H1 (cell line): ENCODE measurements at regions not wholly inside any gene's neighbourhood (a gene's known extent, or its start where the extent isn't known, plus 50 kb on each side); places are given as distances from the start of the nearest gene placed in this dataset.

Source experiments
- CTCF ChIA-PET: fragments of 300-600 bp; sonication (Branson Sonifier 250); formaldehyde crosslinking; loops from one replicate; lab custom pipeline; 2021; ENCODE audit not compliant: partially characterized antibody; lab: Charles Lee
- POLR2A ChIA-PET: fragments of 300-600 bp; sonication (Branson Sonifier 250); formaldehyde crosslinking; loops from one replicate; lab custom pipeline; 2021; ENCODE audit warnings: inconsistent platforms; ENCODE audit not compliant: partially characterized antibody; lab: Charles Lee
- DNase-seq, 2 experiments: peaks; one replicate each; pipeline versions ENCODE4 v3.0.0 to v3.0.0-alpha.2; 2010 to 2022; ENCODE audit warnings: low spot score in 2 of 2, low read depth in 1 of 2, mixed read lengths in 1 of 2
- FAIRE-seq: peaks from 2 replicates; lab custom pipeline; 2011; peaks lifted over from hg19 to GRCh38; lab: Jason Lieb, UNC
- H2AFZ ChIP-seq: 2 replicates; pipeline ENCODE4 v1.8.1; 2012; ENCODE audit warnings: low read length, inconsistent platforms
- H2AK5ac ChIP-seq: 2 replicates; pipeline ENCODE4 v1.6.1; 2013; ENCODE audit warnings: low read depth, low read length
- H2BK120ac ChIP-seq: replicated peaks from 2 replicates; pipeline ENCODE3; 2013; ENCODE audit warnings: low read depth, low read length, inconsistent platforms
- H2BK12ac ChIP-seq: 2 replicates; pipeline ENCODE4 v1.6.1; 2013; ENCODE audit warnings: low read depth, low read length
- H2BK15ac ChIP-seq: 2 replicates; pipeline ENCODE4 v1.6.1; 2013; ENCODE audit warnings: low read length
- H2BK20ac ChIP-seq: 2 replicates; pipeline ENCODE4 v1.6.1; 2013; ENCODE audit warnings: low read length
- H2BK5ac ChIP-seq: 2 replicates; pipeline ENCODE4 v1.6.1; 2013; ENCODE audit warnings: low read depth, low read length
- H3K14ac ChIP-seq: 2 replicates; pipeline ENCODE4 v1.6.1; 2013; ENCODE audit warnings: inconsistent platforms; ENCODE audit not compliant: insufficient read length
- H3K18ac ChIP-seq: 2 replicates; pipeline ENCODE4 v1.6.1; 2013; ENCODE audit warnings: low read length; ENCODE audit errors: extremely low read depth
- H3K23ac ChIP-seq: 2 replicates; pipeline ENCODE4 v1.6.1; 2013; ENCODE audit warnings: inconsistent platforms; ENCODE audit not compliant: insufficient read length
- H3K23me2 ChIP-seq: 2 replicates; pipeline ENCODE4 v1.6.1; 2013; ENCODE audit warnings: low read depth, low read length
- H3K27ac ChIP-seq: 2 replicates; pipeline ENCODE4 v1.6.1; 2011; ENCODE audit warnings: low read depth, low read length, inconsistent platforms
- H3K27me3 ChIP-seq, 4 experiments: replicated peaks in 1 of 4; 1 replicate in 1 of 4; 2 replicates in 3 of 4; pipeline versions ENCODE4 v1.6.1 to v1.8.1; 2011 to 2013; ENCODE audit warnings: low read length in 3 of 4, mild to moderate bottlenecking in 3 of 4, inconsistent platforms in 2 of 4, mixed read lengths in 2 of 4, moderate library complexity in 1 of 4; ENCODE audit not compliant: control insufficient read depth in 3 of 4, insufficient read depth in 3 of 4; ENCODE audit errors: extremely low read depth in 1 of 4
- H3K36me3 ChIP-seq, 4 experiments: 2 replicates each; pipeline versions ENCODE4 v1.6.1 to v1.8.1; 2011 to 2013; ENCODE audit warnings: mild to moderate bottlenecking in 4 of 4, low read length in 3 of 4, moderate library complexity in 2 of 4, control low read depth in 1 of 4, inconsistent platforms in 1 of 4; ENCODE audit not compliant: insufficient read depth in 4 of 4, control insufficient read depth in 2 of 4
- H3K4ac ChIP-seq: replicated peaks from 2 replicates; pipeline ENCODE3; 2013; ENCODE audit warnings: low read length, low read depth, mixed read lengths, inconsistent platforms; ENCODE audit not compliant: insufficient read length
- H3K4me1 ChIP-seq, 4 experiments: replicated peaks in 1 of 4; 1 replicate in 1 of 4; 2 replicates in 3 of 4; pipeline versions ENCODE4 v1.6.1 to v1.8.1; 2011 to 2013; ENCODE audit warnings: low read length in 3 of 4, inconsistent platforms in 2 of 4, mixed read lengths in 1 of 4; ENCODE audit not compliant: insufficient read depth in 4 of 4, control insufficient read depth in 3 of 4
- H3K4me2 ChIP-seq, 2 experiments: 2 replicates each; pipeline versions ENCODE4 v1.6.1 to v1.8.1; 2011 to 2013; ENCODE audit warnings: low read depth in 2 of 2, low read length in 2 of 2, control low read depth in 1 of 2, inconsistent platforms in 1 of 2, mild to moderate bottlenecking in 1 of 2; ENCODE audit not compliant: insufficient read depth in 1 of 2
- H3K4me3 ChIP-seq, 4 experiments: fragments of 200-600, 300-600 bp in 1 of 4; sonication (generic), shearing (Covaris generic), sonication (Bioruptor Twin) in 1 of 4; 2 replicates each; pipeline versions ENCODE4 v1.5.1 to v1.8.1; 2011 to 2016; ENCODE audit warnings: low read length in 4 of 4, low read depth in 3 of 4, control low read depth in 2 of 4, inconsistent platforms in 2 of 4, mild to moderate bottlenecking in 2 of 4, mixed read lengths in 1 of 4, moderate library complexity in 1 of 4; ENCODE audit not compliant: insufficient read depth in 2 of 4; ENCODE audit errors: extremely low read depth in 1 of 4
- H3K56ac ChIP-seq: replicated peaks from 2 replicates; pipeline ENCODE3; 2013; ENCODE audit warnings: low read depth, mild to moderate bottlenecking, mixed read lengths, low read length, inconsistent platforms; ENCODE audit not compliant: insufficient read length
- H3K79me1 ChIP-seq: 2 replicates; pipeline ENCODE4 v1.6.1; 2013; ENCODE audit warnings: low read depth, low read length, control low read depth
- H3K79me2 ChIP-seq, 2 experiments: 2 replicates each; pipeline versions ENCODE4 v1.6.1 to v1.8.1; 2012 to 2013; ENCODE audit warnings: low read length in 2 of 2, mild to moderate bottlenecking in 2 of 2, inconsistent platforms in 1 of 2; ENCODE audit not compliant: insufficient read depth in 2 of 2, control insufficient read depth in 1 of 2
- H3K9ac ChIP-seq, 4 experiments: replicated peaks in 1 of 4; 1 replicate in 1 of 4; 2 replicates in 3 of 4; pipeline versions ENCODE4 v1.6.1 to v1.8.1; 2011 to 2013; ENCODE audit warnings: low read depth in 3 of 4, low read length in 3 of 4, control low read depth in 2 of 4, mild to moderate bottlenecking in 2 of 4, moderate library complexity in 2 of 4, inconsistent platforms in 1 of 4; ENCODE audit errors: extremely low read depth in 1 of 4
- H3K9me3 ChIP-seq, 2 experiments: 2 replicates each; pipeline versions ENCODE4 v1.6.1 to v1.8.1; 2012 to 2013; ENCODE audit warnings: mild to moderate bottlenecking in 2 of 2, moderate library complexity in 2 of 2, control low read depth in 1 of 2, inconsistent platforms in 1 of 2, low read depth in 1 of 2, low read length in 1 of 2, mixed read lengths in 1 of 2; ENCODE audit not compliant: insufficient read depth in 2 of 2
- H4K20me1 ChIP-seq, 2 experiments: replicated peaks in 1 of 2; 2 replicates each; pipeline versions ENCODE3 to v1.8.1; 2011 to 2013; ENCODE audit warnings: inconsistent platforms in 2 of 2, low read length in 2 of 2, mild to moderate bottlenecking in 1 of 2; ENCODE audit not compliant: insufficient read depth in 2 of 2, control insufficient read depth in 1 of 2
- H4K5ac ChIP-seq: 2 replicates; pipeline ENCODE4 v1.6.1; 2013; ENCODE audit warnings: low read length, low read depth, mixed read lengths, inconsistent platforms; ENCODE audit not compliant: insufficient read length
- H4K8ac ChIP-seq: 2 replicates; pipeline ENCODE4 v1.8.0; 2013; ENCODE audit warnings: mild to moderate bottlenecking, moderate library complexity, low read length, inconsistent platforms; ENCODE audit not compliant: insufficient read depth; ENCODE audit errors: extremely low read depth
- H4K91ac ChIP-seq: replicated peaks from 2 replicates; pipeline ENCODE3; 2013; ENCODE audit warnings: low read length, mixed read lengths, inconsistent platforms; ENCODE audit not compliant: insufficient read length
- CTBP2 ChIP-seq: IDR thresholded peaks from 2 replicates; pipeline ENCODE4 v1.7.0; 2011; ENCODE audit warnings: borderline replicate concordance, mild to moderate bottlenecking, moderate library complexity, mixed read lengths, low read length; ENCODE audit not compliant: insufficient read depth, insufficient read length
- GABPA ChIP-seq: IDR thresholded peaks from 2 replicates; pipeline ENCODE4 v1.6.1; 2011; ENCODE audit warnings: mild to moderate bottlenecking, low read length, moderate library complexity, borderline replicate concordance; ENCODE audit not compliant: insufficient read depth
- RNF2 ChIP-seq: fragments of 200-900, 300-1000 bp; sonication (generic); IDR thresholded peaks from 2 replicates; pipeline ENCODE4 v1.7.1; 2016; ENCODE audit warnings: borderline replicate concordance, low read depth, mild to moderate bottlenecking, antibody characterized with exemption, low read length; ENCODE audit not compliant: poor library complexity, severe bottlenecking; ENCODE audit errors: missing control alignments
- SAP30 ChIP-seq: fragments of 300-600 bp; sonication (generic); IDR thresholded peaks from 2 replicates; pipeline ENCODE4 v1.7.1; 2012; ENCODE audit warnings: low read length, moderate library complexity, mild to moderate bottlenecking, inconsistent platforms; ENCODE audit not compliant: insufficient read depth, insufficient replicate concordance
- TEAD4 ChIP-seq: IDR thresholded peaks from 2 replicates; pipeline ENCODE4 v1.6.1; 2012; ENCODE audit warnings: low read depth, low read length, inconsistent platforms, mixed read lengths
- WGBS, 2 experiments: shearing (Covaris generic) in 1 of 2; methylation state at CpG; one replicate each; pipeline versions ENCODE4 v1.1.6 to v1.1.7; 2013 to 2015; ENCODE audit warnings: low lambda C conversion rate in 2 of 2, mixed read lengths in 2 of 2, inconsistent platforms in 1 of 2, low coverage in 1 of 2, missing lambda C conversion rate in 1 of 2; ENCODE audit not compliant: insufficient replicate concordance in 2 of 2, insufficient coverage in 1 of 2, insufficient read length in 1 of 2; ENCODE audit errors: extremely low coverage in 1 of 2, missing lambda C conversion rate in 1 of 2; 5-methylcytosine and 5-hydroxymethylcytosine counted together
- TF ChIP-seq, protein P1 (sequence below): IDR thresholded peaks from 2 replicates; pipeline ENCODE4 v1.6.1; 2011; ENCODE audit warnings: low read length, improper control_type of control experiment
- TF ChIP-seq, protein P2 (sequence below): IDR thresholded peaks from 2 replicates; pipeline ENCODE4 v1.6.1; 2012; ENCODE audit warnings: inconsistent platforms
- TF ChIP-seq, protein P3 (sequence below): IDR thresholded peaks from 2 replicates; pipeline ENCODE4 v1.6.1; 2012; ENCODE audit warnings: inconsistent platforms
- TF ChIP-seq, protein P4 (sequence below): IDR thresholded peaks from 2 replicates; pipeline ENCODE4 v1.6.1; 2011; ENCODE audit warnings: low read depth, mild to moderate bottlenecking, low read length; ENCODE audit not compliant: insufficient read depth

DNA sequence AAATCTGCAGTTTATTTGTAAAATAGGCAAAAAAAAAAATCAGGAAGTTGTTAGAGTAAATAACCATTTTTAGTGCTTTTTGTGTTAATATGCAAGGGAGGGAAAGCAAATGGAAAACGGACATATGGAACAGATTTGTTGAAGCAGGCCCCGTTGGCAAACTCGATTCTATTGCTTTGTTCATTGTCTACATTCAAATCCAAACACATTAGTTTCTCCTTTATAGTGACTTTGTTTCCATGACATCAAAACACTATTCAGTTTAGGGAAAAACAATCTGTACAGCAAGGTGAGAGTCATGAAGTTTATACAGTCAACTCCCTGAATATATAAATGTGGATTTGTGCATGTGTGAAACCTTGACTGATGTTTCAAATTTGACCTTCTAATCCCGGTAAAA, 142.2 kb downstream of the FAM47A start:
- Histone ChIP-seq H2BK5ac (no peak overlapping the region), H2BK120ac (no peak overlapping the region), H3K4me1 (no peaks in the 10 kb centered on the region), H3K79me1 (no peaks in the 10 kb centered on the region), H2BK20ac (no peak overlapping the region), H3K9ac (no peak overlapping the region), H2BK15ac (no peak overlapping the region), H3K4me3 (no peak overlapping the region), H3K27me3 (no peaks in the 10 kb centered on the region), H3K23ac (no peak overlapping the region), H3K4me2 (no peak overlapping the region), H3K9me3 (no peaks in the 10 kb centered on the region), H4K91ac (no peak overlapping the region)
- no peak for TF ChIP-seq CTBP2
- TF ChIP-seq RNF2 = no peak
- TF ChIP-seq, protein P1, sequence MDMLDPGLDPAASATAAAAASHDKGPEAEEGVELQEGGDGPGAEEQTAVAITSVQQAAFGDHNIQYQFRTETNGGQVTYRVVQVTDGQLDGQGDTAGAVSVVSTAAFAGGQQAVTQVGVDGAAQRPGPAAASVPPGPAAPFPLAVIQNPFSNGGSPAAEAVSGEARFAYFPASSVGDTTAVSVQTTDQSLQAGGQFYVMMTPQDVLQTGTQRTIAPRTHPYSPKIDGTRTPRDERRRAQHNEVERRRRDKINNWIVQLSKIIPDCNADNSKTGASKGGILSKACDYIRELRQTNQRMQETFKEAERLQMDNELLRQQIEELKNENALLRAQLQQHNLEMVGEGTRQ = no peak
- TF ChIP-seq, protein P2, sequence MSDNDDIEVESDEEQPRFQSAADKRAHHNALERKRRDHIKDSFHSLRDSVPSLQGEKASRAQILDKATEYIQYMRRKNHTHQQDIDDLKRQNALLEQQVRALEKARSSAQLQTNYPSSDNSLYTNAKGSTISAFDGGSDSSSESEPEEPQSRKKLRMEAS = no peak
- TF ChIP-seq, protein P3, sequence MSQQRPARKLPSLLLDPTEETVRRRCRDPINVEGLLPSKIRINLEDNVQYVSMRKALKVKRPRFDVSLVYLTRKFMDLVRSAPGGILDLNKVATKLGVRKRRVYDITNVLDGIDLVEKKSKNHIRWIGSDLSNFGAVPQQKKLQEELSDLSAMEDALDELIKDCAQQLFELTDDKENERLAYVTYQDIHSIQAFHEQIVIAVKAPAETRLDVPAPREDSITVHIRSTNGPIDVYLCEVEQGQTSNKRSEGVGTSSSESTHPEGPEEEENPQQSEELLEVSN = no peak
- no peak for TF ChIP-seq SAP30
- no peak for TF ChIP-seq GABPA
- TF ChIP-seq, protein P4, sequence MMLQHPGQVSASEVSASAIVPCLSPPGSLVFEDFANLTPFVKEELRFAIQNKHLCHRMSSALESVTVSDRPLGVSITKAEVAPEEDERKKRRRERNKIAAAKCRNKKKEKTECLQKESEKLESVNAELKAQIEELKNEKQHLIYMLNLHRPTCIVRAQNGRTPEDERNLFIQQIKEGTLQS = no peak
- TF ChIP-seq TEAD4 = no peak
- TF ChIP-seq, all 59 proteins: peak for 0
- Histone ChIP-seq H3K56ac (no peak overlapping the region), H4K8ac (no peak overlapping the region), H3K23me2 (no peaks in the 10 kb centered on the region), H2BK12ac (no peak overlapping the region), H4K5ac (no peak overlapping the region), H3K79me2 (no peaks in the 10 kb centered on the region), H3K36me3 (no peaks in the 10 kb centered on the region), H4K20me1 (no peaks in the 10 kb centered on the region), H3K27ac (no peak overlapping the region), H3K4ac (no peak overlapping the region), H2AK5ac (no peak overlapping the region), H2AFZ (no peak overlapping the region), H3K14ac (no peak overlapping the region), H3K18ac (no peak overlapping the region)
- DNase-seq = no peak
- CTCF ChIA-PET = no interaction called here
- POLR2A ChIA-PET = no interaction called here
- WGBS, 2 experiments = 88% methylated on average over 3 of the region's 4 CpGs; no CpG with 5 or more reads in 1 of the 2 experiments
- no peak for FAIRE-seq
